ENCODE measurements at regions not wholly inside any gene's neighbourhood (a gene's known extent, or its start where the extent isn't known, plus 50 kb on each side); places are given as distances from the start of the nearest gene placed in this dataset.

- Mint-ChIP-seq H3K4me3 (no peak overlapping the region), H3K27ac (no peak overlapping the region), H3K36me3 (ENCODE audit: low read depth) (no peaks in the 10 kb centered on the region), H3K27me3 (peaks cover 6% of the 10 kb centered on the region), H3K4me1 (ENCODE audit: low read depth) (no peaks in the 10 kb centered on the region), H3K9me3 (no peaks in the 10 kb centered on the region)
- DNase-seq = no peak
Measured at GRCh38 chr6:133612459-133612858, 276.5 kb upstream of the TCF21 start.

- Mint-ChIP-seq H3K27ac (no peak overlapping the region), H3K4me1 (ENCODE audit: low read depth) (no peaks in the 10 kb centered on the region), H3K4me3 (no peak overlapping the region), H3K27me3 (peaks cover 6% of the 10 kb centered on the region), H3K36me3 (ENCODE audit: low read depth) (no peaks in the 10 kb centered on the region), H3K9me3 (no peaks in the 10 kb centered on the region)
- no peak for DNase-seq
Measured at GRCh38 chr6:133613211-133613610, 275.7 kb upstream of the TCF21 start.

GRCh38 chr6:133621751-133622150 is 267.2 kb upstream of the TCF21 start:
- Mint-ChIP-seq H3K4me1 (ENCODE audit: low read depth) (no peaks in the 10 kb centered on the region), H3K9me3 (no peaks in the 10 kb centered on the region), H3K27ac (no peak overlapping the region)

GRCh38 chr6:133623065-133623464 is 265.8 kb upstream of the TCF21 start:
- Mint-ChIP-seq H3K36me3 (ENCODE audit: low read depth) (no peaks in the 10 kb centered on the region), H3K4me1 (ENCODE audit: low read depth) (no peaks in the 10 kb centered on the region), H3K27me3 (peaks cover 4% of the 10 kb centered on the region), H3K27ac (no peak overlapping the region), H3K4me3 (no peak overlapping the region), H3K9me3 (no peaks in the 10 kb centered on the region)
- no peak for DNase-seq

More at GRCh38 chr6:133621751-133622150, 267.2 kb upstream of the TCF21 start:
- Mint-ChIP-seq H3K36me3 (ENCODE audit: low read depth) (no peaks in the 10 kb centered on the region), H3K27me3 (no peaks in the 10 kb centered on the region), H3K4me3 (no peak overlapping the region)
- DNase-seq = no peak

GRCh38 chr6:133623621-133624020 is 265.3 kb upstream of the TCF21 start:
- H3K27ac Mint-ChIP-seq = no peak overlapping the region
- DNase-seq = no peak
- H3K4me1 Mint-ChIP-seq (ENCODE audit: low read depth) = no peaks in the 10 kb centered on the region
- peaks cover 6% of the 10 kb centered on the region for H3K27me3 Mint-ChIP-seq
- no peak overlapping the region for H3K4me3 Mint-ChIP-seq
- H3K9me3 Mint-ChIP-seq = no peaks in the 10 kb centered on the region
- no peaks in the 10 kb centered on the region for H3K36me3 Mint-ChIP-seq (ENCODE audit: low read depth)

GRCh38 chr6:133626096-133626666 is 262.7 kb upstream of the TCF21 start:
- Mint-ChIP-seq H3K36me3 (ENCODE audit: low read depth) (no peaks in the 10 kb centered on the region), H3K9me3 (no peaks in the 10 kb centered on the region), H3K27me3 (peaks cover 6% of the 10 kb centered on the region), H3K27ac (no peak overlapping the region), H3K4me1 (ENCODE audit: low read depth) (no peaks in the 10 kb centered on the region), H3K4me3 (no peak overlapping the region)
- no peak for DNase-seq

GRCh38 chr6:133629970-133630369 is 258.9 kb upstream of the TCF21 start:
- Mint-ChIP-seq H3K4me1 (ENCODE audit: low read depth) (no peaks in the 10 kb centered on the region), H3K36me3 (ENCODE audit: low read depth) (no peaks in the 10 kb centered on the region), H3K4me3 (no peak overlapping the region), H3K27ac (no peak overlapping the region), H3K9me3 (no peaks in the 10 kb centered on the region), H3K27me3 (peaks cover 6% of the 10 kb centered on the region)
- no peak for DNase-seq

GRCh38 chr6:133630651-133631050 is 258.3 kb upstream of the TCF21 start:
- Mint-ChIP-seq H3K4me1 (ENCODE audit: low read depth) (no peaks in the 10 kb centered on the region), H3K27me3 (peaks cover 6% of the 10 kb centered on the region), H3K27ac (no peak overlapping the region), H3K4me3 (no peak overlapping the region), H3K36me3 (ENCODE audit: low read depth) (no peaks in the 10 kb centered on the region), H3K9me3 (no peaks in the 10 kb centered on the region)
- no peak for DNase-seq

- peaks cover 6% of the 10 kb centered on the region for H3K27me3 Mint-ChIP-seq
- H3K27ac Mint-ChIP-seq = no peak overlapping the region
- no peak overlapping the region for H3K4me3 Mint-ChIP-seq
- H3K36me3 Mint-ChIP-seq (ENCODE audit: low read depth) = no peaks in the 10 kb centered on the region
- H3K9me3 Mint-ChIP-seq = no peaks in the 10 kb centered on the region
- no peak for DNase-seq
- no peaks in the 10 kb centered on the region for H3K4me1 Mint-ChIP-seq (ENCODE audit: low read depth)
Measured at GRCh38 chr6:133631421-133631820, 257.5 kb upstream of the TCF21 start.

- DNase-seq = no peak
- Mint-ChIP-seq H3K36me3 (ENCODE audit: low read depth) (no peaks in the 10 kb centered on the region), H3K27me3 (peaks cover 6% of the 10 kb centered on the region), H3K4me3 (no peak overlapping the region), H3K4me1 (ENCODE audit: low read depth) (no peaks in the 10 kb centered on the region), H3K27ac (no peak overlapping the region), H3K9me3 (no peaks in the 10 kb centered on the region)
Measured at GRCh38 chr6:133632206-133632605, 256.7 kb upstream of the TCF21 start.

GRCh38 chr6:133632906-133633305 is 256.0 kb upstream of the TCF21 start:
- no peak for DNase-seq
- no peaks in the 10 kb centered on the region for H3K4me1 Mint-ChIP-seq (ENCODE audit: low read depth)
- H3K36me3 Mint-ChIP-seq (ENCODE audit: low read depth) = no peaks in the 10 kb centered on the region
- no peak overlapping the region for H3K27ac Mint-ChIP-seq
- no peaks in the 10 kb centered on the region for H3K9me3 Mint-ChIP-seq
- H3K4me3 Mint-ChIP-seq = no peak overlapping the region
- H3K27me3 Mint-ChIP-seq = peaks cover 4% of the 10 kb centered on the region

GRCh38 chr6:133634474-133634873 is 254.4 kb upstream of the TCF21 start:
- no peaks in the 10 kb centered on the region for H3K27me3 Mint-ChIP-seq

GRCh38 chr6:133635447-133635846 is 253.5 kb upstream of the TCF21 start:
- Mint-ChIP-seq H3K27ac (no peak overlapping the region), H3K36me3 (ENCODE audit: low read depth) (no peaks in the 10 kb centered on the region), H3K4me3 (no peak overlapping the region), H3K27me3 (no peaks in the 10 kb centered on the region), H3K4me1 (ENCODE audit: low read depth) (no peaks in the 10 kb centered on the region), H3K9me3 (peaks cover 6% of the 10 kb centered on the region)
- DNase-seq = no peak

More at GRCh38 chr6:133634474-133634873, 254.4 kb upstream of the TCF21 start:
- Mint-ChIP-seq H3K4me1 (ENCODE audit: low read depth) (no peaks in the 10 kb centered on the region), H3K9me3 (peaks cover 6% of the 10 kb centered on the region), H3K4me3 (no peak overlapping the region), H3K27ac (no peak overlapping the region), H3K36me3 (ENCODE audit: low read depth) (no peaks in the 10 kb centered on the region)
- DNase-seq = no peak

- no peaks in the 10 kb centered on the region for H3K36me3 Mint-ChIP-seq (ENCODE audit: low read depth)
- DNase-seq = no peak
- H3K27ac Mint-ChIP-seq = no peak overlapping the region
- no peak overlapping the region for H3K4me3 Mint-ChIP-seq
- H3K27me3 Mint-ChIP-seq = no peaks in the 10 kb centered on the region
- peaks cover 6% of the 10 kb centered on the region for H3K9me3 Mint-ChIP-seq
- H3K4me1 Mint-ChIP-seq (ENCODE audit: low read depth) = no peaks in the 10 kb centered on the region
Measured at GRCh38 chr6:133637436-133637835, 251.5 kb upstream of the TCF21 start.

GRCh38 chr6:133637874-133638273 is 251.0 kb upstream of the TCF21 start:
- peaks cover 6% of the 10 kb centered on the region for H3K9me3 Mint-ChIP-seq
- no peak overlapping the region for H3K4me3 Mint-ChIP-seq
- H3K4me1 Mint-ChIP-seq (ENCODE audit: low read depth) = no peaks in the 10 kb centered on the region
- H3K27ac Mint-ChIP-seq = no peak overlapping the region
- no peak for DNase-seq
- no peaks in the 10 kb centered on the region for H3K36me3 Mint-ChIP-seq (ENCODE audit: low read depth)
- H3K27me3 Mint-ChIP-seq = no peaks in the 10 kb centered on the region

- peaks cover 6% of the 10 kb centered on the region for H3K9me3 Mint-ChIP-seq
- H3K36me3 Mint-ChIP-seq (ENCODE audit: low read depth) = no peaks in the 10 kb centered on the region
- DNase-seq = no peak
- H3K27me3 Mint-ChIP-seq = no peaks in the 10 kb centered on the region
- H3K4me1 Mint-ChIP-seq (ENCODE audit: low read depth) = no peaks in the 10 kb centered on the region
- no peak overlapping the region for H3K27ac Mint-ChIP-seq
- H3K4me3 Mint-ChIP-seq = no peak overlapping the region
Measured at GRCh38 chr6:133641104-133641503, 247.8 kb upstream of the TCF21 start.
